ENCODE measurements at regions not wholly inside any gene's neighbourhood (a gene's known extent, or its start where the extent isn't known, plus 50 kb on each side); places are given as distances from the start of the nearest gene placed in this dataset.

- Mint-ChIP-seq H3K27ac (no peak overlapping the region), H3K27me3 (peaks cover 3% of the 10 kb centered on the region), H3K9me3 (no peaks in the 10 kb centered on the region), H3K36me3 (ENCODE audit: low read depth) (no peaks in the 10 kb centered on the region), H3K4me1 (no peaks in the 10 kb centered on the region), H3K4me3 (no peak overlapping the region)
- DNase-seq: no peak
- POLR2A ChIA-PET: no interaction called here
- CTCF ChIA-PET: no interaction called here
These were observed 289.5 kb upstream of the MPDZ start for GRCh38 chr9:13568841-13569601.

GRCh38 chr9:13568405-13568804, 288.9 kb upstream of the MPDZ start:
- H3K9me3 Mint-ChIP-seq: no peaks in the 10 kb centered on the region
- H3K4me3 Mint-ChIP-seq: no peak overlapping the region
- H3K36me3 Mint-ChIP-seq (ENCODE audit: low read depth): no peaks in the 10 kb centered on the region
- ChIA-PET POLR2A (no interaction called here), CTCF (no interaction called here)
- H3K4me1 Mint-ChIP-seq: no peaks in the 10 kb centered on the region
- peaks cover 3% of the 10 kb centered on the region for H3K27me3 Mint-ChIP-seq
- DNase-seq: no peak
- no peak overlapping the region for H3K27ac Mint-ChIP-seq

- Mint-ChIP-seq H3K4me3 (no peak overlapping the region), H3K4me1 (no peaks in the 10 kb centered on the region), H3K36me3 (ENCODE audit: low read depth) (no peaks in the 10 kb centered on the region), H3K9me3 (no peaks in the 10 kb centered on the region), H3K27ac (no peak overlapping the region), H3K27me3 (peaks cover 3% of the 10 kb centered on the region)
- CTCF ChIA-PET: no interaction called here
- DNase-seq: no peak
- POLR2A ChIA-PET: no interaction called here
These were observed 288.3 kb upstream of the MPDZ start for GRCh38 chr9:13567833-13568232.

GRCh38 chr9:13557746-13558145, 278.3 kb upstream of the MPDZ start:
- Mint-ChIP-seq H3K9me3 (no peaks in the 10 kb centered on the region), H3K4me3 (no peak overlapping the region), H3K36me3 (ENCODE audit: low read depth) (no peaks in the 10 kb centered on the region), H3K27me3 (no peaks in the 10 kb centered on the region), H3K27ac (no peak overlapping the region), H3K4me1 (no peaks in the 10 kb centered on the region)
- CTCF ChIA-PET: no interaction called here
- POLR2A ChIA-PET: no interaction called here
- DNase-seq: no peak

GRCh38 chr9:13556656-13557055, 277.2 kb upstream of the MPDZ start:
- ChIA-PET POLR2A (no interaction called here), CTCF (no interaction called here)
- H3K4me1 Mint-ChIP-seq: no peaks in the 10 kb centered on the region
- H3K27ac Mint-ChIP-seq: no peak overlapping the region
- no peak overlapping the region for H3K4me3 Mint-ChIP-seq
- DNase-seq: no peak
- H3K36me3 Mint-ChIP-seq (ENCODE audit: low read depth): no peaks in the 10 kb centered on the region
- H3K9me3 Mint-ChIP-seq: no peaks in the 10 kb centered on the region
- H3K27me3 Mint-ChIP-seq: no peaks in the 10 kb centered on the region

GRCh38 chr9:13555989-13556500, 276.6 kb upstream of the MPDZ start:
- DNase-seq: no peak
- Mint-ChIP-seq H3K27me3 (no peaks in the 10 kb centered on the region), H3K9me3 (no peaks in the 10 kb centered on the region), H3K27ac (no peak overlapping the region), H3K4me3 (no peak overlapping the region), H3K36me3 (ENCODE audit: low read depth) (no peaks in the 10 kb centered on the region), H3K4me1 (no peaks in the 10 kb centered on the region)
- ChIA-PET CTCF (no interaction called here), POLR2A (no interaction called here)

GRCh38 chr9:13555516-13555915, 276.0 kb upstream of the MPDZ start:
- POLR2A ChIA-PET: no interaction called here
- H3K27me3 Mint-ChIP-seq: no peaks in the 10 kb centered on the region
- CTCF ChIA-PET: no interaction called here
- no peak overlapping the region for H3K4me3 Mint-ChIP-seq
- H3K9me3 Mint-ChIP-seq: no peaks in the 10 kb centered on the region
- no peak overlapping the region for H3K27ac Mint-ChIP-seq
- no peaks in the 10 kb centered on the region for H3K4me1 Mint-ChIP-seq
- DNase-seq: no peak
- no peaks in the 10 kb centered on the region for H3K36me3 Mint-ChIP-seq (ENCODE audit: low read depth)

- no peak for DNase-seq
- ChIA-PET CTCF (no interaction called here), POLR2A (no interaction called here)
- Mint-ChIP-seq H3K9me3 (no peaks in the 10 kb centered on the region), H3K27me3 (no peaks in the 10 kb centered on the region), H3K4me3 (no peak overlapping the region), H3K4me1 (no peaks in the 10 kb centered on the region), H3K36me3 (ENCODE audit: low read depth) (no peaks in the 10 kb centered on the region), H3K27ac (no peak overlapping the region)
These were observed 275.1 kb upstream of the MPDZ start for GRCh38 chr9:13554626-13555025.

- H3K9me3 Mint-ChIP-seq: no peaks in the 10 kb centered on the region
- CTCF ChIA-PET: no interaction called here
- H3K4me3 Mint-ChIP-seq: no peak overlapping the region
These were observed 273.2 kb upstream of the MPDZ start for GRCh38 chr9:13552606-13553215.

GRCh38 chr9:13550519-13550918, 271.0 kb upstream of the MPDZ start:
- no peak for DNase-seq
- Mint-ChIP-seq H3K4me3 (no peak overlapping the region), H3K36me3 (ENCODE audit: low read depth) (no peaks in the 10 kb centered on the region), H3K27ac (no peak overlapping the region), H3K9me3 (no peaks in the 10 kb centered on the region), H3K27me3 (no peaks in the 10 kb centered on the region), H3K4me1 (no peaks in the 10 kb centered on the region)
- ChIA-PET CTCF (no interaction called here), POLR2A (no interaction called here)

More at GRCh38 chr9:13552606-13553215, 273.2 kb upstream of the MPDZ start:
- Mint-ChIP-seq H3K36me3 (ENCODE audit: low read depth) (no peaks in the 10 kb centered on the region), H3K27ac (no peak overlapping the region), H3K4me1 (no peaks in the 10 kb centered on the region), H3K27me3 (no peaks in the 10 kb centered on the region)
- POLR2A ChIA-PET: no interaction called here
- no peak for DNase-seq

GRCh38 chr9:13548535-13548934, 269.0 kb upstream of the MPDZ start:
- H3K4me1 Mint-ChIP-seq: no peaks in the 10 kb centered on the region
- no peak overlapping the region for H3K27ac Mint-ChIP-seq
- no peak for DNase-seq
- no peak overlapping the region for H3K4me3 Mint-ChIP-seq
- no peaks in the 10 kb centered on the region for H3K27me3 Mint-ChIP-seq
- POLR2A ChIA-PET: no interaction called here
- CTCF ChIA-PET: no interaction called here
- H3K36me3 Mint-ChIP-seq (ENCODE audit: low read depth): no peaks in the 10 kb centered on the region
- no peaks in the 10 kb centered on the region for H3K9me3 Mint-ChIP-seq

- DNase-seq: no peak
- H3K9me3 Mint-ChIP-seq: no peaks in the 10 kb centered on the region
- no peak overlapping the region for H3K4me3 Mint-ChIP-seq
- no peaks in the 10 kb centered on the region for H3K27me3 Mint-ChIP-seq
- ChIA-PET POLR2A (no interaction called here), CTCF (no interaction called here)
- no peak overlapping the region for H3K27ac Mint-ChIP-seq
- H3K4me1 Mint-ChIP-seq: no peaks in the 10 kb centered on the region
- no peaks in the 10 kb centered on the region for H3K36me3 Mint-ChIP-seq (ENCODE audit: low read depth)
These were observed 255.6 kb upstream of the MPDZ start for GRCh38 chr9:13535141-13535540.

- H3K9me3 Mint-ChIP-seq: no peaks in the 10 kb centered on the region
- POLR2A ChIA-PET: no interaction called here
- no peaks in the 10 kb centered on the region for H3K27me3 Mint-ChIP-seq
- no peaks in the 10 kb centered on the region for H3K36me3 Mint-ChIP-seq (ENCODE audit: low read depth)
- no peak overlapping the region for H3K4me3 Mint-ChIP-seq
- CTCF ChIA-PET: no interaction called here
- H3K27ac Mint-ChIP-seq: no peak overlapping the region
- no peak for DNase-seq
- no peaks in the 10 kb centered on the region for H3K4me1 Mint-ChIP-seq
These were observed 254.5 kb upstream of the MPDZ start for GRCh38 chr9:13534006-13534405.

- POLR2A ChIA-PET: no interaction called here
- no peaks in the 10 kb centered on the region for H3K4me1 Mint-ChIP-seq
- H3K9me3 Mint-ChIP-seq: no peaks in the 10 kb centered on the region
- CTCF ChIA-PET: no interaction called here
- H3K27ac Mint-ChIP-seq: no peak overlapping the region
- H3K36me3 Mint-ChIP-seq (ENCODE audit: low read depth): no peaks in the 10 kb centered on the region
- no peak overlapping the region for H3K4me3 Mint-ChIP-seq
- no peak for DNase-seq
- H3K27me3 Mint-ChIP-seq: no peaks in the 10 kb centered on the region
These were observed 252.9 kb upstream of the MPDZ start for GRCh38 chr9:13532407-13532806.
